GM12891 (cell line): ENCODE measurements at regions not wholly inside any gene's neighbourhood (a gene's known extent, or its start where the extent isn't known, plus 50 kb on each side); places are given as distances from the start of the nearest gene placed in this dataset.

Experiments
- POLR2A ChIP-seq: IDR thresholded peaks from 2 replicates; pipeline ENCODE4 v1.6.1; 2011; ENCODE audit warnings: low read depth, low read length, control low read depth
- POLR2AphosphoS5 ChIP-seq: IDR thresholded peaks from 2 replicates; pipeline ENCODE4 v1.6.1; 2011; ENCODE audit warnings: low read depth, low read length, control low read depth
- SPI1 ChIP-seq: IDR thresholded peaks from 2 replicates; pipeline ENCODE4 v1.6.1; 2011; ENCODE audit warnings: low read depth, low read length, control low read depth
- TAF1 ChIP-seq: IDR thresholded peaks from 2 replicates; pipeline ENCODE4 v1.6.1; 2011; ENCODE audit warnings: low read depth, low read length, control low read depth

DNA sequence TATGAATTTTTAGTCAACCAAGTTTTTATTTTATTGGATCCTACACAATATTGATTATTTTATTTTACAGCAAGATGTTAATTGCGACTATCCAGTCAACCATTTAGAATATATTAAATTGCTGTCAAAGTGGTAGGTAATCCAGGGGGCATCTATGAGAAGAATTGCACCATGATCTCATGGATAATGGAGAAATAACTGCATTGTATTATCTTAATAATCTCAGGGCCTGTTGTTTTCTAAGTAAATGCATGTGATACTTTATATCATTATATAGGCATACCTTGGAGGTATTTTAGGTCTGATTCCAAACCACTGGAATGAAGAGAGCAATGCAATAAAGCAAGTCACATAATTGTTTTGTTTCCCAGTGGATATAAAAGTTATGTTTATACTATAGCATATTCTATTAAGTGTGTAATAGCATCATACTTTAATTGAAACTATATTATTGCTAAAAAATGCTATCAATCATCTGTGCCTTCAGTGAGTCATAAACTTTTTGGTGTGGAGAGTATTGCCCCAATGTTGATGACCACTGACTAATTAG, 595.4 kb upstream of the CHORDC1 start:
- TF ChIP-seq POLR2A (no peak), POLR2AphosphoS5 (no peak), TAF1 (no peak), SPI1 (no peak)
